Mucosa of descending colon (tissue), 3 donors: ENCODE measurements at regions not wholly inside any gene's neighbourhood (a gene's known extent, or its start where the extent isn't known, plus 50 kb on each side); places are given as distances from the start of the nearest gene placed in this dataset.

Experiments
- ATAC-seq: fragments of 200-7000 bp; cut with Tn5 transposase; one replicate; pipeline ENCODE4 v1.9.1; 2020; ENCODE audit warnings: mild to moderate bottlenecking, moderate library complexity
- DNase-seq, 3 donors: peaks; one replicate each; pipeline ENCODE4 v3.0.0-alpha.2; 2020
- H3K36me3 ChIP-seq: fragments of 200-600 bp; one replicate; pipeline ENCODE4 v1.8.0; 2021; ENCODE audit warnings: low read depth, mild to moderate bottlenecking
- H3K4me1 ChIP-seq: fragments of 200-600 bp; one replicate; pipeline ENCODE4 v1.8.0; 2021; ENCODE audit warnings: low read depth, mild to moderate bottlenecking
- H3K4me3 ChIP-seq: fragments of 200-600 bp; one replicate; pipeline ENCODE4 v1.8.0; 2021; ENCODE audit warnings: mild to moderate bottlenecking
- H3K9me3 ChIP-seq: fragments of 200-600 bp; one replicate; pipeline ENCODE4 v1.8.0; 2021; ENCODE audit warnings: mild to moderate bottlenecking
- CTCF ChIP-seq: fragments of 200-600 bp; IDR thresholded peaks from one replicate; pipeline ENCODE4 v1.8.0; 2022; ENCODE audit warnings: antibody characterized with exemption, mild to moderate bottlenecking
- intact Hi-C, 2 donors: fragments of 100-400 bp; cut with DNase I in 1 of 2; cut with micrococcal nuclease in 1 of 2; formaldehyde crosslinking; loops; one replicate each; pipeline versions ENCODE4 v1.11.0 to v1.11.1; 2022; cut with DNase I, micrococcal nuclease
- donor health status: DM: no; HTN: no; CAD: no; lungs with moderate emphysema.
- donor health status: DM: no; HTN: no; CAD: no.
- donor health status: DM: no; HTN: yes; CAD: no.

GRCh38 chr3:190222360-190222759 is 99.9 kb downstream of the CLDN1 start:
- ATAC-seq (no peak), DNase-seq (no peak)
- no peaks in the 10 kb centered on the region for H3K36me3 ChIP-seq
- no peak overlapping the region for H3K4me3 ChIP-seq
- no peaks in the 10 kb centered on the region for H3K4me1 ChIP-seq
- no peak for TF ChIP-seq CTCF
- intact Hi-C loops: loop anchor here (10.0 kb wide), 3 partner anchors 102 to 202 kb away; partner anchors contain the start of genes CLDN1 (in 1 of the 2) and CLDN16 (in 1 of the 2)
- no peaks in the 10 kb centered on the region for H3K9me3 ChIP-seq

- no peak for TF ChIP-seq CTCF
- no peaks in the 10 kb centered on the region for H3K36me3 ChIP-seq
- intact Hi-C loops: loop anchor here (10.0 kb wide), 3 partner anchors 104 to 204 kb away; partner anchors contain the start of genes CLDN1 (in 1 of the 2) and CLDN16 (in 1 of the 2)
- ATAC-seq (no peak), DNase-seq (no peak)
- no peaks in the 10 kb centered on the region for H3K9me3 ChIP-seq
- no peaks in the 10 kb centered on the region for H3K4me1 ChIP-seq
- no peak overlapping the region for H3K4me3 ChIP-seq
Observed at GRCh38 chr3:190220362-190220761, 99.7 kb upstream of the P3H2 start.

- Histone ChIP-seq H3K9me3 (no peaks in the 10 kb centered on the region), H3K4me1 (no peaks in the 10 kb centered on the region), H3K36me3 (no peaks in the 10 kb centered on the region), H3K4me3 (no peak overlapping the region)
- TF ChIP-seq CTCF: no peak
- intact Hi-C loops: no loop called here
- ATAC-seq: no peak
- no peak for DNase-seq
Observed at GRCh38 chr3:190217081-190217480, 96.4 kb upstream of the P3H2 start.

GRCh38 chr3:190213727-190214126 is 93.0 kb upstream of the P3H2 start:
- no peak for DNase-seq
- Histone ChIP-seq H3K9me3 (no peaks in the 10 kb centered on the region), H3K36me3 (no peaks in the 10 kb centered on the region), H3K4me3 (no peak overlapping the region), H3K4me1 (no peaks in the 10 kb centered on the region)
- intact Hi-C loops: no loop called here
- no peak for ATAC-seq
- TF ChIP-seq CTCF: no peak

DNA sequence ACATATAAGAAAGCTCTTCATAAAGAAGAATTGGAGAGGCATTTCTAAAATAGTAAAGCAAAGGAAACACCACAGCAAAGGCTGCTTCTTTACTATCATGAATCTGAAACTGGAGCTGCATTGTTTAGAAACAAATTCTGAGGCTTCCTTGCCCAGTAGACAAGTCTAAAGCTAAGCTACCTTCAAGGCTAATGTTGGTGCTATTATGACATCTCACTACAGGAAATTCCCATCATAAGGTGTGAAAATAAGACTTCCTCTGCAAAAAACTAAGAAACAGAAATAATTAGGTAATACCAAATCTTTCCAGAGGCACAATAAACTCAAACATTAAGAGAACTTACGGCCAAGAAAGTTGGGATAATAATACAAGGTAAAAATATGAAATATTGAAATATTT is 89.9 kb upstream of the P3H2 start:
- no peak for ATAC-seq
- no peaks in the 10 kb centered on the region for H3K9me3 ChIP-seq
- no peak for TF ChIP-seq CTCF
- no peaks in the 10 kb centered on the region for H3K36me3 ChIP-seq
- intact Hi-C loops: no loop called here
- H3K4me3 ChIP-seq: no peak overlapping the region
- no peaks in the 10 kb centered on the region for H3K4me1 ChIP-seq
- no peak for DNase-seq

DNA sequence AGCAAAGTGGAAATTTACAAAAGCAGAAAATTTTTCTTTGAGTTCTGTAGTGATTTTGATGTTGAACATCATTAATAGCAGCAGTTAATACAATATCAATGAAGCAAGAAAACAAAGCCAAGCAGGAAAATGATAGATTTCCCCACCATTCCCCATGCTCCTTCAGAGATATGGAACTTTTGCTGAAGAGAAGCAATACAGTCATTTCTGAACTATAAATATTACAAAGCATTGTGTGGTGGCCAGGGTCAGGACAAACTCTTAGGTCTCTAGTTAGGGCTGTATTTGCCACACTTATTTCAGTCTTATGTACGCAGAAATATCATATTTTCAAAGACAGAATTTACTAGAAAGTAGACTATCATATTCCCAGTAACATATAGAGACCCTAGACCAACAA is 88.8 kb upstream of the P3H2 start:
- intact Hi-C loops: no loop called here

More for the DNA sequence above, 88.8 kb upstream of the P3H2 start:
- TF ChIP-seq CTCF: no peak
- Histone ChIP-seq H3K4me3 (no peak overlapping the region), H3K4me1 (no peaks in the 10 kb centered on the region), H3K36me3 (no peaks in the 10 kb centered on the region), H3K9me3 (no peaks in the 10 kb centered on the region)
- DNase-seq (no peak), ATAC-seq (no peak)
